Tibial artery (tissue), 4 donors: ENCODE measurements at regions not wholly inside any gene's neighbourhood (a gene's known extent, or its start where the extent isn't known, plus 50 kb on each side); places are given as distances from the start of the nearest gene placed in this dataset.

Experiments
- DNase-seq, 2 donors: peaks; one replicate each; pipeline ENCODE4 v3.0.0-alpha.2; 2019
- H3K27ac ChIP-seq, 2 donors: fragments of 200-600 bp; sonication (generic) in 1 of 2; 1 replicate in 1 of 2; 2 replicates in 1 of 2; pipeline ENCODE4 v1.5.1; 2018 to 2019; ENCODE audit warnings: mild to moderate bottlenecking in 1 of 2
- H3K27me3 ChIP-seq, 2 donors: fragments of 200-600 bp; sonication (generic) in 1 of 2; one replicate each; pipeline versions ENCODE4 v1.5.1 to v1.6.0; 2016 to 2019
- H3K36me3 ChIP-seq, 3 donors: fragments of 200-600 bp; sonication (generic) in 2 of 3; one replicate each; pipeline ENCODE4 v1.5.1; 2016 to 2019; ENCODE audit warnings: mild to moderate bottlenecking in 2 of 3
- H3K4me1 ChIP-seq, 4 donors: fragments of 200-600 bp; sonication (generic) in 2 of 4; 1 replicate in 3 of 4; 2 replicates in 1 of 4; pipeline ENCODE4 v1.5.1; 2016 to 2019
- H3K4me3 ChIP-seq, 2 donors: fragments of 200-600 bp; sonication (generic) in 1 of 2; 1 replicate in 1 of 2; 2 replicates in 1 of 2; pipeline ENCODE4 v1.5.1; 2018 to 2019; ENCODE audit warnings: mild to moderate bottlenecking in 2 of 2
- H3K9me3 ChIP-seq, 3 donors: fragments of 200-600 bp; sonication (generic) in 1 of 3; one replicate each; pipeline ENCODE4 v1.5.1; 2016 to 2019
- CTCF ChIP-seq, 2 experiments: fragments of 200-600 bp in 1 of 2; fragments of 450-650 bp in 1 of 2; IDR thresholded peaks; one replicate each; pipeline ENCODE4 v1.5.1; 2017 to 2019; ENCODE audit warnings: antibody characterized with exemption in 2 of 2, mild to moderate bottlenecking in 1 of 2, moderate library complexity in 1 of 2
- intact Hi-C: fragments of 100-400 bp; cut with DNase I; formaldehyde crosslinking; loops from one replicate; pipeline ENCODE4 v1.15.0; 2023; ENCODE audit warnings: low total_unique reads

- intact Hi-C loops: no loop called here
- Histone ChIP-seq H3K4me1 (no peaks in the 10 kb centered on the region), H3K36me3 (no peaks in the 10 kb centered on the region), H3K4me3 (no peak overlapping the region), H3K27ac (no peak overlapping the region), H3K27me3 (no peaks in the 10 kb centered on the region), H3K9me3 (no peaks in the 10 kb centered on the region)
- no peak for TF ChIP-seq CTCF (IDR thresholded peaks at IDR 0.05)
- DNase-seq: no peak
Observed at GRCh38 chr5:133898440-133898839, 70.0 kb downstream of the C5orf15 start.

- intact Hi-C loops: no loop called here
- Histone ChIP-seq H3K9me3 (no peaks in the 10 kb centered on the region), H3K27ac (no peak overlapping the region), H3K4me3 (no peak overlapping the region), H3K27me3 (no peaks in the 10 kb centered on the region), H3K36me3 (no peaks in the 10 kb centered on the region), H3K4me1 (no peaks in the 10 kb centered on the region)
- no peak for DNase-seq
- TF ChIP-seq CTCF (IDR thresholded peaks at IDR 0.05): no peak
Observed at GRCh38 chr5:133897431-133897830, 71.0 kb downstream of the C5orf15 start.

GRCh38 chr5:133896873-133897272 is 71.6 kb downstream of the C5orf15 start:
- TF ChIP-seq CTCF (IDR thresholded peaks at IDR 0.05): no peak
- Histone ChIP-seq H3K27me3 (no peaks in the 10 kb centered on the region), H3K36me3 (no peaks in the 10 kb centered on the region), H3K9me3 (no peaks in the 10 kb centered on the region), H3K4me1 (no peaks in the 10 kb centered on the region), H3K27ac (no peak overlapping the region), H3K4me3 (no peak overlapping the region)
- intact Hi-C loops: no loop called here
- DNase-seq: no peak

- Histone ChIP-seq H3K4me1 (no peaks in the 10 kb centered on the region), H3K9me3 (no peaks in the 10 kb centered on the region), H3K4me3 (no peak overlapping the region), H3K36me3 (no peaks in the 10 kb centered on the region), H3K27ac (no peak overlapping the region), H3K27me3 (no peaks in the 10 kb centered on the region)
- intact Hi-C loops: no loop called here
- TF ChIP-seq CTCF (IDR thresholded peaks at IDR 0.05): no peak
- DNase-seq: no peak
Observed at GRCh38 chr5:133895979-133896845, 72.2 kb downstream of the C5orf15 start.

GRCh38 chr5:133894143-133894542 is 74.3 kb downstream of the C5orf15 start:
- TF ChIP-seq CTCF (IDR thresholded peaks at IDR 0.05): no peak
- Histone ChIP-seq H3K4me1 (no peaks in the 10 kb centered on the region), H3K9me3 (no peaks in the 10 kb centered on the region), H3K36me3 (no peaks in the 10 kb centered on the region), H3K27ac (no peak overlapping the region), H3K4me3 (no peak overlapping the region), H3K27me3 (no peaks in the 10 kb centered on the region)
- intact Hi-C loops: no loop called here
- DNase-seq: no peak
